DND-41 (cell line): ENCODE measurements at regions not wholly inside any gene's neighbourhood (a gene's known extent, or its start where the extent isn't known, plus 50 kb on each side); places are given as distances from the start of the nearest gene placed in this dataset.

ENCODE experiments used
- ATAC-seq: fragments of 200-7000 bp; cut with Tn5 transposase; 3 replicates; pipeline ENCODE4 v1.9.1; 2021; ENCODE audit warnings: low read depth; ENCODE audit not compliant: insufficient read depth
- DNase-seq: peaks from one replicate; pipeline ENCODE4 v3.0.0-alpha.2; 2020
- H2AFZ ChIP-seq: 2 replicates; pipeline ENCODE4 v1.6.0; 2012; ENCODE audit warnings: low read depth, low read length
- H3K27ac ChIP-seq: 2 replicates; pipeline ENCODE4 v1.5.1; 2012; ENCODE audit warnings: low read length, inconsistent platforms
- H3K27me3 ChIP-seq: fragments of 200-600 bp; sonication (generic); 2 replicates; pipeline ENCODE4 v1.6.0; 2012; ENCODE audit warnings: low read length, mild to moderate bottlenecking, inconsistent platforms; ENCODE audit not compliant: insufficient read depth, poor library complexity
- H3K36me3 ChIP-seq: 2 replicates; pipeline ENCODE4 v1.5.1; 2012; ENCODE audit warnings: low read length, inconsistent platforms; ENCODE audit not compliant: insufficient read depth
- H3K4me1 ChIP-seq: 2 replicates; pipeline ENCODE4 v1.5.1; 2012; ENCODE audit warnings: mild to moderate bottlenecking, low read length; ENCODE audit not compliant: insufficient read depth
- H3K4me2 ChIP-seq: 2 replicates; pipeline ENCODE4 v1.6.0; 2012; ENCODE audit warnings: mild to moderate bottlenecking, moderate library complexity, low read length, inconsistent platforms; ENCODE audit not compliant: insufficient read depth
- H3K4me3 ChIP-seq, 2 experiments: fragments of 200-600 bp in 1 of 2; shearing (Covaris generic) in 1 of 2; 2 replicates each; pipeline ENCODE4 v1.5.1; 2012 to 2016; ENCODE audit warnings: inconsistent platforms in 2 of 2, low read length in 2 of 2, mild to moderate bottlenecking in 2 of 2, low read depth in 1 of 2, moderate library complexity in 1 of 2
- H3K79me2 ChIP-seq: 2 replicates; pipeline ENCODE4 v1.6.0; 2012; ENCODE audit warnings: low read length, inconsistent platforms; ENCODE audit not compliant: insufficient read depth
- H3K9ac ChIP-seq: 2 replicates; pipeline ENCODE4 v1.6.0; 2012; ENCODE audit warnings: low read depth, mild to moderate bottlenecking, inconsistent platforms, low read length, moderate library complexity
- H3K9me3 ChIP-seq: 2 replicates; pipeline ENCODE4 v1.5.1; 2012; ENCODE audit warnings: low read length, moderate library complexity, mild to moderate bottlenecking, inconsistent platforms; ENCODE audit not compliant: insufficient read depth, severe bottlenecking
- H4K20me1 ChIP-seq: 2 replicates; pipeline ENCODE4 v1.6.0; 2012; ENCODE audit warnings: low read length; ENCODE audit not compliant: insufficient read depth
- CTCF ChIP-seq: IDR thresholded peaks from 2 replicates; pipeline ENCODE4 v1.5.1; 2012; ENCODE audit warnings: borderline replicate concordance, low read length, moderate library complexity, mild to moderate bottlenecking; ENCODE audit not compliant: poor library complexity, severe bottlenecking; ENCODE audit errors: extremely low read depth
- EZH2 ChIP-seq: IDR thresholded peaks from 3 replicates; pipeline ENCODE4 v1.6.1; 2012; ENCODE audit warnings: borderline replicate concordance, low read depth, mild to moderate bottlenecking, moderate library complexity, low read length, inconsistent platforms; ENCODE audit not compliant: severe bottlenecking

DNA sequence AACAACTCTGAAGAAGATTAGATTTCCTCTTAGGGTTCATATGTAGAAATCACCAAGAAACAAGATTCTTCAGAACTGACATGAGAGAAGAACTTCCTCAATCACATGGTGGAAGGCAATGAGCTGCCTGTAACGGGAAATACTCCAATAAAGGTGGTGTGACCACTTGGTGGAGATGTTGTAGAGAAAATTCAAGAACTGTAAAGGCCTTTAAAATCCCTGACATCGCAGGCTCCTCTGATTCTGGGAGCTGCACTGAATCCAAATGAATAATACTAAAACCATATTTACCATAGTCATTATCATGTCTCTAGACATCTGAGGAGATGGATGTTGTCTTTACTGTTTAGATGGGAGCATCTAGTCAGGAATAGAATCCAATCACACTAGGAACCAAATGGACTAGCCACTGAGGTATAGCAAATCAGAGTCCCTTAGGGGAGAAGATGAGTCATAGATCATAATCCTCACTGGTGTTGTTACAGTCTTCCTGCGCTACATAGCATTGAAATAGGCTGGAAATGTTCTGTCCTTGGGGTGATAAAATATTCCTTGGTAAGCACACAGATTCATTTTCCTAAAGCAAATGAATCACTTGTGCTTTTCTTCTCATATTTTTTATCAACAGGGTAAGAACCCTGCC is 321.6 kb upstream of the TENM4 start:
- no peak for ATAC-seq
- Histone ChIP-seq H3K36me3 (no peaks in the 10 kb centered on the region), H3K4me1 (no peaks in the 10 kb centered on the region), H3K79me2 (no peaks in the 10 kb centered on the region), H3K4me3 (no peak overlapping the region), H3K9me3 (no peaks in the 10 kb centered on the region), H3K9ac (no peak overlapping the region), H4K20me1 (no peaks in the 10 kb centered on the region), H3K27me3 (no peaks in the 10 kb centered on the region), H3K27ac (no peak overlapping the region), H3K4me2 (no peak overlapping the region), H2AFZ (no peak overlapping the region)
- DNase-seq, result no peak
- no peak for TF ChIP-seq EZH2
- TF ChIP-seq CTCF, result no peak

- no peaks in the 10 kb centered on the region for H3K4me1 ChIP-seq
- TF ChIP-seq CTCF (no peak), EZH2 (no peak)
- H3K4me2 ChIP-seq, result no peak overlapping the region
- no peak for ATAC-seq
- H3K27ac ChIP-seq, result no peak overlapping the region
- DNase-seq, result no peak
- H3K9me3 ChIP-seq, result no peaks in the 10 kb centered on the region
- H3K27me3 ChIP-seq, result no peaks in the 10 kb centered on the region
- H2AFZ ChIP-seq, result no peak overlapping the region
- no peak overlapping the region for H3K9ac ChIP-seq
- no peaks in the 10 kb centered on the region for H3K36me3 ChIP-seq
- H3K4me3 ChIP-seq, result no peak overlapping the region
- no peaks in the 10 kb centered on the region for H3K79me2 ChIP-seq
- H4K20me1 ChIP-seq, result no peaks in the 10 kb centered on the region
These were observed 317.5 kb upstream of the TENM4 start for GRCh38 chr11:79758325-79758724.

DNA sequence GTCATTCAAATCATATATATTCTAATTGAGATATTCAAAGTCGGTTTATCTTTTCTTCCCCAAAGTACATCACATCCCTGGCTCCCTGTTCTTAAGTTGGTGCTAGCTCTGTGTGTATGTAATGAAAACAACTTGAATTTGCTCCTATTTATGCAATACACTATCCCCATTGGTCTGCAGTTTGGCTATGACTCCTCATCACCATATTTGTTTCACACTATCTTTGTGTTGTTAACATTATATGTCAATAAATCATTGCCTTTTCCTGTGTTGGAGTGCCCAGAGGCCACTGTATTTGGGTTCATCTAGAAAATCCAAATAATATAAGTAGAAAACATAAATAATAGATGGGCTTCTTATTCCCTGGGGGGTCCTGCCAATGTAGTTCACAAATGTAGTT is 306.6 kb upstream of the TENM4 start:
- ATAC-seq, result no peak
- H3K27ac ChIP-seq, result no peak overlapping the region
- no peak overlapping the region for H3K4me2 ChIP-seq
- H3K27me3 ChIP-seq, result peaks cover 2% of the 10 kb centered on the region
- H3K9me3 ChIP-seq, result no peaks in the 10 kb centered on the region
- no peak for DNase-seq
- no peaks in the 10 kb centered on the region for H3K36me3 ChIP-seq
- H3K9ac ChIP-seq, result no peak overlapping the region
- no peak overlapping the region for H3K4me3 ChIP-seq
- H2AFZ ChIP-seq, result no peak overlapping the region
- TF ChIP-seq EZH2 (no peak), CTCF (no peak)
- H4K20me1 ChIP-seq, result no peaks in the 10 kb centered on the region
- no peaks in the 10 kb centered on the region for H3K4me1 ChIP-seq
- no peaks in the 10 kb centered on the region for H3K79me2 ChIP-seq
